Fibroblast of lung (primary cell): ENCODE measurements at regions not wholly inside any gene's neighbourhood (a gene's known extent, or its start where the extent isn't known, plus 50 kb on each side); places are given as distances from the start of the nearest gene placed in this dataset.

ENCODE experiments used
- DNase-seq, 2 donors: peaks; one replicate each; pipeline versions ENCODE4 v3.0.0 to v3.0.0-alpha.2; 2010; ENCODE audit warnings: low read depth in 2 of 2
- H2AFZ ChIP-seq: 2 replicates; pipeline ENCODE4 v1.5.1; 2012; ENCODE audit warnings: low read length, control low read depth, inconsistent platforms
- H3K27ac ChIP-seq: 2 replicates; pipeline ENCODE4 v1.5.1; 2011; ENCODE audit warnings: low read length, control low read depth; ENCODE audit not compliant: insufficient read depth
- H3K27me3 ChIP-seq: 2 replicates; pipeline ENCODE4 v1.5.1; 2011; ENCODE audit warnings: mild to moderate bottlenecking, low read length; ENCODE audit not compliant: control insufficient read depth, insufficient read depth
- H3K36me3 ChIP-seq: 2 replicates; pipeline ENCODE4 v1.5.1; 2011; ENCODE audit warnings: low read length; ENCODE audit not compliant: control insufficient read depth, insufficient read depth
- H3K4me1 ChIP-seq: 2 replicates; pipeline ENCODE4 v1.5.1; 2011; ENCODE audit warnings: low read length; ENCODE audit not compliant: control insufficient read depth, insufficient read depth; ENCODE audit errors: extremely low read depth
- H3K4me2 ChIP-seq: 2 replicates; pipeline ENCODE4 v1.5.1; 2011; ENCODE audit warnings: low read length, control low read depth; ENCODE audit not compliant: insufficient read depth; ENCODE audit errors: extremely low read depth
- H3K4me3 ChIP-seq, 4 experiments: fragments of 200-600 bp in 1 of 4; sonication (generic) in 1 of 4; replicated peaks in 1 of 4; 2 replicates each; pipeline ENCODE4 v1.5.1; 2011 to 2016; ENCODE audit warnings: low read length in 4 of 4, low read depth in 3 of 4, mild to moderate bottlenecking in 3 of 4, control low read depth in 2 of 4, inconsistent platforms in 1 of 4, mixed read lengths in 1 of 4; ENCODE audit not compliant: insufficient read depth in 1 of 4; ENCODE audit errors: control extremely low read depth in 1 of 4
- H3K79me2 ChIP-seq: 2 replicates; pipeline ENCODE4 v1.5.1; 2012; ENCODE audit warnings: mild to moderate bottlenecking, low read length, inconsistent platforms; ENCODE audit not compliant: control insufficient read depth, insufficient read depth
- H3K9ac ChIP-seq: 2 replicates; pipeline ENCODE4 v1.5.1; 2011; ENCODE audit warnings: mild to moderate bottlenecking, low read length, control low read depth; ENCODE audit not compliant: insufficient read depth
- H3K9me3 ChIP-seq: 2 replicates; pipeline ENCODE4 v1.5.1; 2012; ENCODE audit warnings: low read depth, low read length; ENCODE audit not compliant: control insufficient read depth, insufficient read depth
- H4K20me1 ChIP-seq: 2 replicates; pipeline ENCODE4 v1.5.1; 2011; ENCODE audit warnings: low read length; ENCODE audit not compliant: control insufficient read depth, insufficient read depth; ENCODE audit errors: extremely low read depth
- CTCF ChIP-seq, 2 donors: IDR thresholded peaks in 1 of 2; conservative IDR thresholded peaks in 1 of 2; 1 replicate in 1 of 2; 2 replicates in 1 of 2; pipeline ENCODE4 v1.5.1; 2011 to 2012; ENCODE audit warnings: low read length in 2 of 2, control low read depth in 1 of 2, inconsistent platforms in 1 of 2, low read depth in 1 of 2, mild to moderate bottlenecking in 1 of 2
- EZH2 ChIP-seq: IDR thresholded peaks from 2 replicates; pipeline ENCODE4 v1.5.1; 2012; ENCODE audit warnings: low read length, control low read depth, mild to moderate bottlenecking; ENCODE audit errors: missing control alignments

- Histone ChIP-seq H3K4me2 (no peak overlapping the region), H3K9me3 (no peaks in the 10 kb centered on the region), H4K20me1 (no peaks in the 10 kb centered on the region), H3K9ac (no peak overlapping the region), H3K79me2 (no peaks in the 10 kb centered on the region), H2AFZ (no peak overlapping the region), H3K27me3 (no peaks in the 10 kb centered on the region), H3K27ac (no peak overlapping the region), H3K4me3 (no peak overlapping the region), H3K4me1 (no peaks in the 10 kb centered on the region), H3K36me3 (no peaks in the 10 kb centered on the region)
- no peak for DNase-seq
- TF ChIP-seq CTCF (conservative IDR thresholded peaks at IDR 0.05 in 1 of 2, IDR thresholded peaks at IDR 0.05 in 1 of 2; ENCODE audit: low read depth in 1 of 2, low read length in 2 of 2) (no peak), EZH2 (no peak)
These were observed 511.0 kb upstream of the COBL start for GRCh38 chr7:51827631-51828030.

DNA sequence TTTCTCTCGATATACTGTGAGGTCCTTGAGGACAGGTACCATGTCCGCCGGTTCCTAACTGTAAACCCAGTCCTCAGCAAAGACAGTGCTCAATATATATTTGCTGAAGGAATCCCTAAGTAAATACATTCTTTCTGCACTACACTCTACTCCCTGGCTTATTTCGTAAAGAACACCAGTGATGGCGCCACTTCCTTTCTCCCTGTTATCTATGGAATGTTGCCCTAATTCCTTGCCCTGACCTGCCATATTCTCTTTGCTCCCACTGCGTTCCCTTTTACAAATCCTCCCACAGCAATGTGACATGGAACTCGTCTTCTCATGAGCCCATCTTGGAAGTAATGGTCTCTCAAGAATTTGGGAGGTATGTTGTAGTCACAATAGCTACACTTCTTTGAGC is 507.4 kb upstream of the COBL start:
- no peaks in the 10 kb centered on the region for H3K27me3 ChIP-seq
- no peak for TF ChIP-seq EZH2
- no peak for TF ChIP-seq CTCF (conservative IDR thresholded peaks at IDR 0.05 in 1 of 2, IDR thresholded peaks at IDR 0.05 in 1 of 2; ENCODE audit: low read depth in 1 of 2, low read length in 2 of 2)
- H3K36me3 ChIP-seq: no peaks in the 10 kb centered on the region
- no peak overlapping the region for H3K9ac ChIP-seq
- no peaks in the 10 kb centered on the region for H4K20me1 ChIP-seq
- no peak overlapping the region for H3K4me3 ChIP-seq
- no peak overlapping the region for H3K4me2 ChIP-seq
- H3K9me3 ChIP-seq: no peaks in the 10 kb centered on the region
- no peak overlapping the region for H3K27ac ChIP-seq
- no peaks in the 10 kb centered on the region for H3K4me1 ChIP-seq
- no peak overlapping the region for H2AFZ ChIP-seq
- DNase-seq: no peak
- H3K79me2 ChIP-seq: no peaks in the 10 kb centered on the region

- Histone ChIP-seq H3K27me3 (no peaks in the 10 kb centered on the region), H3K79me2 (no peaks in the 10 kb centered on the region), H3K36me3 (no peaks in the 10 kb centered on the region), H3K9me3 (no peaks in the 10 kb centered on the region), H4K20me1 (no peaks in the 10 kb centered on the region), H3K9ac (no peak overlapping the region), H3K4me2 (no peak overlapping the region), H3K4me1 (no peaks in the 10 kb centered on the region), H2AFZ (no peak overlapping the region), H3K27ac (no peak overlapping the region), H3K4me3 (no peak overlapping the region)
- TF ChIP-seq CTCF (conservative IDR thresholded peaks at IDR 0.05 in 1 of 2, IDR thresholded peaks at IDR 0.05 in 1 of 2; ENCODE audit: low read depth in 1 of 2, low read length in 2 of 2): no peak
- no peak for TF ChIP-seq EZH2
- DNase-seq: no peak
These were observed 506.8 kb upstream of the COBL start for GRCh38 chr7:51823437-51823836.
